C4-2B (cell line): ENCODE measurements at regions not wholly inside any gene's neighbourhood (a gene's known extent, or its start where the extent isn't known, plus 50 kb on each side); places are given as distances from the start of the nearest gene placed in this dataset.

Source experiments
- H3K27ac ChIP-seq: fragments of 450-650 bp; 2 replicates; pipeline ENCODE4 v1.5.1; 2017
- ZFX ChIP-seq: fragments of 450-650 bp; IDR thresholded peaks from 2 replicates; pipeline ENCODE4 v1.6.1; 2017
- TF ChIP-seq, protein P1 (sequence below): fragments of 450-650 bp; conservative IDR thresholded peaks from 2 replicates; pipeline ENCODE4 v1.5.1; 2017; ENCODE audit warnings: mild to moderate bottlenecking

DNA sequence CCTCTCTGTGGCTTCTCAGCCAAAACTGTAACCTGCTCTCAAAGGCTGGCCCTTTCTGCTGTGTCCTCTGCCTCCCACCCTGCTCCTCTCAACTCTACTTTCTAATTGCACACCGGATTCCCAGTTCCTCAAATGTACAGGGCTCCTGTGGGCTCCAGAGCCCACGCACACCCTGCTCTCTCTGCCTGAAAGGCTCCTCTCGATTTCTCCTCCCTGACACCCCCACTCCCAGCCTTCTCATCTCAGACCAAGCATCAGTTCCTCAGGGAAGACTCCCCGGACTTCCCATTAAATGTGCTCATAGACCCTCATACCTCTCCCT, 111.7 kb upstream of the STEAP1B start:
- no peak overlapping the region for H3K27ac ChIP-seq
- TF ChIP-seq ZFX, result no peak
- TF ChIP-seq, protein P1, sequence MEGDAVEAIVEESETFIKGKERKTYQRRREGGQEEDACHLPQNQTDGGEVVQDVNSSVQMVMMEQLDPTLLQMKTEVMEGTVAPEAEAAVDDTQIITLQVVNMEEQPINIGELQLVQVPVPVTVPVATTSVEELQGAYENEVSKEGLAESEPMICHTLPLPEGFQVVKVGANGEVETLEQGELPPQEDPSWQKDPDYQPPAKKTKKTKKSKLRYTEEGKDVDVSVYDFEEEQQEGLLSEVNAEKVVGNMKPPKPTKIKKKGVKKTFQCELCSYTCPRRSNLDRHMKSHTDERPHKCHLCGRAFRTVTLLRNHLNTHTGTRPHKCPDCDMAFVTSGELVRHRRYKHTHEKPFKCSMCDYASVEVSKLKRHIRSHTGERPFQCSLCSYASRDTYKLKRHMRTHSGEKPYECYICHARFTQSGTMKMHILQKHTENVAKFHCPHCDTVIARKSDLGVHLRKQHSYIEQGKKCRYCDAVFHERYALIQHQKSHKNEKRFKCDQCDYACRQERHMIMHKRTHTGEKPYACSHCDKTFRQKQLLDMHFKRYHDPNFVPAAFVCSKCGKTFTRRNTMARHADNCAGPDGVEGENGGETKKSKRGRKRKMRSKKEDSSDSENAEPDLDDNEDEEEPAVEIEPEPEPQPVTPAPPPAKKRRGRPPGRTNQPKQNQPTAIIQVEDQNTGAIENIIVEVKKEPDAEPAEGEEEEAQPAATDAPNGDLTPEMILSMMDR, result no peak

DNA sequence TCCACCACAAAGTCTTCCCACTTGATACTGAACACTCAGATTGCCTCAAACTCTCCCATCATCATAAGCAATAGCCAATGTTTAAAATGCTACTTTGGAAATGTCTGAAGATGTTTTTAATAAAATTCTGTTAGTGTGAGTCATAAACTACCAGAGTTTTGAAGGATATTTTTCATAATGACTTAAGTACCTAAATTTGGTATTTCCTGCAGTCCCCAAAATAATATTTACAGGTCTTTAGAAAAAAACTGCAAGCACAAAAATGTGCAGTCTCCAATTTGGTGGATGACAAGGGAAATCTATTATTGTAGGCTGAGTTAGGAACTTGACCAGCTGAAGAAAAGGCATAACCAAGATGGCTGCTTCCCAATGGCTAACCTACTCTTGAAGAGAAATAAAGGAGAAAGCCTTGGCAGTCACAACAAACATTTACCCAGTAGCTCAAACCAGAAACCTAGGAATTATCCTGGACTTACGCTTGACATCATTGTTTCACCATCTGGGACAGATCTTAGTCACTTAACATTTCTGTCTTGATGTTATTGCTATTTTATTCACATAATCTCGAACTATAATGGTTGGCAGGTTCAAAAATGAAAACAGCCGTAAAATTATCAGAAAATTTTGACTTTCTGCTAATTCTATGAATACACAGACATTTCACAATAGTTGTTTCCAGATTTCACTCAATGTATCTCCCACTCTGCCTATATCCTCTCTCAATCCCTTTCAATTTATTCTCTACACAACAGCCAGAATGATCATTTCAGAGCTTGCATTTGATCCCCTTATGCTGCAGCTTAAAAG, 111.2 kb upstream of the STEAP1B start:
- TF ChIP-seq ZFX, result no peak
- TF ChIP-seq, protein P1, result no peak

DNA sequence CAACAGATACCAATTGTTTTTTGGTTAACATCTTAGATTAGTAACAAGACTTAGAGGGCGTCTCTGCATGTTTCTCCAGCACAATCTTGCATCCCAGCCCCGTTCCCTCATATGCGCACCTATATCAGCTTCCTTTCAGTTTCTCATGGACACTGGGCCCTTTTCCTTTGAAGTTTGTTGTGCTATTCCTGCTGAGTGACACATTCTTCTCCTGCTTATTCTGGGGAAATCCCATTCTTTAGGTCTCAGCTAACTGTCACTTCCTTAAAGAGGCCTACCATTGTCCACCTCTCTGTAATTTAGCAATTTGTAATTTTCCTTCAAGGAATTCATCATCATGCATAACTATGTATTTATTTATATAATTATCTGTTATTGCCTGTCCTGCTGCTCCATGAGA, 110.3 kb upstream of the STEAP1B start:
- TF ChIP-seq ZFX, result no peak
- TF ChIP-seq, protein P1, result no peak
- H3K27ac ChIP-seq, result no peak overlapping the region

More for the DNA sequence above, 111.2 kb upstream of the STEAP1B start:
- no peak overlapping the region for H3K27ac ChIP-seq

DNA sequence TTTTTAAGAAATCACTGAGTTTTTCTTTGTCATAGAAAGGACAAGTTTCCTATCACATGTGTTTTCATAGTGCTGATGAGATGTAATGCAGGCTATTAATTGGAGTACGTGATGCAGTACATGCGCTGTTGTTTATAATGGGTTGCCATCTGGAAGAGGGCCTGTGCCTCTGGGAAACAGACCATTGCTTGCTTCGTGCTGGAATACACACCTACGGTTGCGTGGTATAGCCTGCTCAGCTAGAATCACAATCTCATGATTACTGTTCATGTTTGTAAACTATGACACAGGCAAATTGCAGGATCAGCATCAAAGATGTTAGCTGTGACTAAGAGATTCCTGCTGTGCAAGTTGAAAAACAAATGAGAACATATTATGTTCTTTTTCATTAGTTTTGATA, 107.2 kb upstream of the STEAP1B start:
- TF ChIP-seq ZFX, result no peak
- TF ChIP-seq, protein P1, result no peak
- H3K27ac ChIP-seq, result no peak overlapping the region

DNA sequence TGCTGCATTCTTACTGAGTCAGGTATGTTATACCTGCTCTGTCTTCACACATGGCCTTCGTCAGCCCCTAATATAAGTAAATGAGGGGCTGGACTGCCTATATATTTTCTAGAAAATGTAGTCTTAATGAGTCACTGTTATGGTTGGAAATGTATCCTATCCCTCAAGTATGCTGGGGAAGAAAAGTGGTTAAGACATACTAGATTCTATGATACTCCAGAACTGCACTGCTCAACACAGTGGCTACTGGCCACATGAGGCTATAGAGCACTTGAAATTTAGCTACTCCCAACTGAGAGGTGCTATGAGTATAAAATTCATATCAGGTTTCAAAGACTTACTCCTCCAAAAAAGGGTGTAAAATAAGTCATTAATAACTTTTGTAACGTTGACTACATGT, 104.3 kb upstream of the STEAP1B start:
- no peak overlapping the region for H3K27ac ChIP-seq
- no peak for TF ChIP-seq ZFX
- TF ChIP-seq, protein P1, result no peak

DNA sequence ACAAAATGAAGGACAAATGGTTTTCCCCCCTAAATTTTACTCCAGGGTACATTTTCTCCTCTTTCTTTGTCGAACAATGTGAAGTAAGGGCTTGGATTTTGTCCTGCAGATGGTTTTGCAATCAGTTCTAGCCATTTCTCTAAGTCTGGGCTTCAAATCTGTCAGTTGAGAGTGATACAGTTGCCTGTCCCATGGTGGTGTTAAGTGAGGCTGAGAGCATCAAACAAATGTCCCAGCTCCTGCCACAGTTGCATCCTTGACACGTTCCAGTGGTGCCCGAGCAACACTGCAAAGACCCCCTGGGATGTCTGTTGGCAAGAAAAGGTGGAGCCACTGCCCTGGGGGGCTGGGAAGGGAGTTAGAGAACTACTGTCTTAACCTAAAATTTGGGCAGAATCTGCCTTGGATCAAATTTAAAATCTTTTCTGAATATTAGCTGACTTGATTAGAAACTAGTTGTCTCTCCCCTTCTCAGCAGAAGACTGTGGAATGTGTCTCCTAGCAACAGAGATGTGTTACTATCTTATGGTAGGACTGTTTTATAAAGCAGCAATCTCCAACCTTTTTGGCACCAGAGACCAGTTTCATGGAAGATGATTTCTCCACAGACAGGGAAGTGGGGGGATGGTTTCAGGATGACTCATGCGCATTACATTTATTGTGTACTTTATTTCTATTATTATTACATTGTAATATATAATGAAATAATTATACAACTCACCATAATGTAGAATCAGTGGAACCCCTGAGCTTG, 102.0 kb upstream of the STEAP1B start:
- TF ChIP-seq ZFX, result no peak
- TF ChIP-seq, protein P1, result no peak
- H3K27ac ChIP-seq, result no peak overlapping the region

DNA sequence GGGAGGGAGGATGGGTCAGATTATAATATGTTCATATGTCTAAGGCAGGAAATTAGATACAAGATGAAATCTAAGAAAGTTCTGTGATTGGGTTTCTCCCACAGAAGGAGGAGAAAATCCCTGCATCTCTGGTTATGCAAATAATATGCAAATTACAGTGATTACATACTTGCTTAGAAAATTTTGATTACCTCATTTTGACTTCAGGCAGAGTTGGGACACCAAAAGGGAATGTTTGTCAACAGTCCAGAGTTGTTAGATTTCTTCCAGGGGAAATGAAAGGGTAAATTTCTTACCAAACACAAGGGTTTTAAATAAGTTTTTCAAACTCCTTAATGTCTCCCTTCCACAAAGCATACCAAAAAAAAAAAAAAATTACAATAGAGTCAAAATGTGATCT, 101.4 kb upstream of the STEAP1B start:
- no peak overlapping the region for H3K27ac ChIP-seq
- no peak for TF ChIP-seq ZFX
- TF ChIP-seq, protein P1, result no peak
